ENCODE measurements at regions not wholly inside any gene's neighbourhood (a gene's known extent, or its start where the extent isn't known, plus 50 kb on each side); places are given as distances from the start of the nearest gene placed in this dataset.
"Not testable (repeated sequence)": the region's sequence is repeated elsewhere in the genome, so short reads cannot be mapped to it uniquely, and the experiment has no call there.

DNA sequence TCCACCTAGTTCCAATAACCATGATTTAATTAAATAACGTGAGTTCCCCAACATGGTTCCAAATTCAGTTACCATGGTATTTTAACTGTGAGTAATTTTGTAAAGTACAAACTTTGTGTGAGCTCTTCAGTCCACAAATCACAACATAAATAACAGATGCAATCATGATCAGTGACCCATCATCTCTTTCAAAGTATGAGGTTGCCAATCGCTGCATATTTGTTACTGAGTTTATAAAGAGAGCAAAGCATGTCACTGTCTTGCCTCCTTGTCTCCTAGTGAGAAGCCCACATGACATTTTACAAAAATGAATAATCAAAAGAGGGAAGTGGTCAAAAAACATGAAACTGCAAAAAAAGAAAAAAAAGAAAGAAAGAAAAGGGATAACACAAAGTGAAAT is 69.1 kb upstream of the PDSS1 start:
- Histone ChIP-seq H3K36me3 (ENCODE audit: control insufficient read depth in 2 of 3, insufficient read depth in 3 of 3, low read length in 3 of 3) (no peaks in the 10 kb centered on the region), H3K4me1 (ENCODE audit: control insufficient read depth in 2 of 2, insufficient read depth in 2 of 2, low read length in 2 of 2) (no peaks in the 10 kb centered on the region), H3K27ac (ENCODE audit: low read depth, low read length) (no peak overlapping the region), H3K4me3 (ENCODE audit: low read length) (no peak overlapping the region), H3K9me3 (ENCODE audit: control insufficient read depth in 2 of 3, low read length in 3 of 3) (no peaks in the 10 kb centered on the region), H3K27me3 (ENCODE audit: control insufficient read depth in 2 of 2, insufficient read depth in 2 of 2, low read length in 2 of 2) (peaks cover 0 to 7% of the 10 kb centered on the region in 2 donors)
- Mint-ChIP-seq H3K9me3 (peaks cover 0 to 8% (median 3%) of the 10 kb centered on the region in 11 donors), H3K36me3 (peaks cover 0 to 5% (median 2%) of the 10 kb centered on the region in 5 donors), H3K27me3 (peaks cover 16 to 35% (median 21%) of the 10 kb centered on the region in 5 donors), H3K27ac (no peak overlapping the region), H3K4me3 (no peak overlapping the region), H3K4me1 (peaks cover 0 to 2% (median under 1%) of the 10 kb centered on the region in 7 donors)
- intact Hi-C loops (cut with micrococcal nuclease) = no loop called here
- POLR2A ChIA-PET = interaction anchor here (0.7 kb wide), 1 partner anchor 74 kb away, joined by 3 read pairs; no protein-coding TSS in a partner anchor
- ATAC-seq (peak; percentile 60), DNase-seq (no peak)
- CTCF ChIA-PET = interaction anchor here (0.7 kb wide), 1 partner anchor 27 kb away, joined by 4 read pairs; no protein-coding TSS in a partner anchor

DNA sequence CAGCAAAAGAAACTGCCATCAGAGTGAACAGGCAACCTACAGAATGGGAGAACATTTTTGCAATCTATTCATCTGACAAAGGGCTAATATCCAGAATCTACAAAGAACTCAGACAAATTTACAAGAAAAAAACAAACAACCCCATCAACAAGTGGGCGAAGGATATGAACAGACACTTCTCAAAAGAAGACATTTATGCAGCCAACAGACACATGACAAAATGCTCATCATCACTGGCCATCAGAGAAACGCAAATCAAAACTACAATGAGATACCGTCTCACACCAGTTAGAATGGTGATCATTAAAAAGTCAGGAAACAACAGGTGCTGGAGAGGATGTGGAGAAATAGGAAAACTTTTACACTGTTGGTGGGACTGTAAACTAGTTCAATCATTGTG is 65.3 kb upstream of the PDSS1 start:
- H3K4me1 Mint-ChIP-seq; H3K9me3 ChIP-seq (ENCODE audit: control insufficient read depth in 2 of 3, low read length in 3 of 3); ATAC-seq; H3K4me1 ChIP-seq (ENCODE audit: control insufficient read depth in 2 of 2, insufficient read depth in 2 of 2, low read length in 2 of 2); intact Hi-C loops (cut with micrococcal nuclease); H3K27ac Mint-ChIP-seq; CTCF ChIA-PET; H3K36me3 ChIP-seq (ENCODE audit: control insufficient read depth in 2 of 3, insufficient read depth in 3 of 3, low read length in 3 of 3); H3K27ac ChIP-seq (ENCODE audit: low read depth, low read length); H3K9me3 Mint-ChIP-seq; H3K27me3 Mint-ChIP-seq; H3K4me3 ChIP-seq (ENCODE audit: low read length); POLR2A ChIA-PET; H3K36me3 Mint-ChIP-seq; DNase-seq; H3K4me3 Mint-ChIP-seq; H3K27me3 ChIP-seq (ENCODE audit: control insufficient read depth in 2 of 2, insufficient read depth in 2 of 2, low read length in 2 of 2): not testable (repeated sequence)

GRCh38 chr10:26634111-26634510 is 63.4 kb upstream of the PDSS1 start:
- ATAC-seq; H3K36me3 ChIP-seq (ENCODE audit: control insufficient read depth in 2 of 3, insufficient read depth in 3 of 3, low read length in 3 of 3); H3K4me1 Mint-ChIP-seq; H3K36me3 Mint-ChIP-seq; H3K9me3 Mint-ChIP-seq; POLR2A ChIA-PET; H3K9me3 ChIP-seq (ENCODE audit: control insufficient read depth in 2 of 3, low read length in 3 of 3); H3K4me1 ChIP-seq (ENCODE audit: control insufficient read depth in 2 of 2, insufficient read depth in 2 of 2, low read length in 2 of 2); H3K27ac ChIP-seq (ENCODE audit: low read depth, low read length); intact Hi-C loops (cut with micrococcal nuclease); H3K27me3 ChIP-seq (ENCODE audit: control insufficient read depth in 2 of 2, insufficient read depth in 2 of 2, low read length in 2 of 2); H3K4me3 Mint-ChIP-seq; H3K27me3 Mint-ChIP-seq; H3K27ac Mint-ChIP-seq; CTCF ChIA-PET; DNase-seq; H3K4me3 ChIP-seq (ENCODE audit: low read length): not testable (repeated sequence)

DNA sequence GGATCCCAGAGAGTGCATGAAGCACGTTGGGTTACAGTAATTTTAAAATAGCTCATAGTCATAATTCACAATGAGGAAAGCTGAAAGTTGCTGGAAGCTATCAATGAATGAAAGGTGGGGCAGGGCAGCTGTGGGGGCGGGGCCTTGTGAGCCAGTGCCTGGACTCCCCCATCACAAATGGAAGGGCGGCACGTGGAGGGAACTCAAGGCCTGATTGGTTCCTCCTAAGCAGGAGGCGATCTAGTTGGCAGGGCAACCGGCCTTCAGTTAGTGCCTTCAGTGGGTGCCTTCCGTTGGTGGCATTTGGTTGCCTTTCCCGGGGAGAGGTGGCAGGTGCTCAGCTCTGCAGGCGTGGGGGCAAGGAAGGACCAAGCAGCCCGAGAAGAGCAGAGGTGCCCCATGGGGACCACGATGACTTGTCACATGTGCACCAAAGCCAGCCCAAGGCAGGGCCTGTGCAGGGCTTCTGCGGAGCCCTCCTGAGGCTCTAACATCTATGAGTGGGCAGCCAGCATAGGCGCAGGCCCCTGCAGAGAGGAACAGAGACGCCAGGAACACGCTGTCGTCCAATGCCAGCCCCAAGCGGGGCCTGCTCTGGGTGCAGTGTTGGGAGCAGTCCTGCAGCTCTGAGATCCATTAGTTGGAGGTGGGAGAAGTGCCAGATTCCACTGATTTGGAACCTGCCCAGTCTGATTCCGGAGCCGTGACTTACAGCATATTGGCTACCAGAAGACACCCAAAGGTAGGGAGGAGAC is 59.8 kb upstream of the PDSS1 start:
- POLR2A ChIA-PET = no interaction called here
- no peak for ATAC-seq

DNA sequence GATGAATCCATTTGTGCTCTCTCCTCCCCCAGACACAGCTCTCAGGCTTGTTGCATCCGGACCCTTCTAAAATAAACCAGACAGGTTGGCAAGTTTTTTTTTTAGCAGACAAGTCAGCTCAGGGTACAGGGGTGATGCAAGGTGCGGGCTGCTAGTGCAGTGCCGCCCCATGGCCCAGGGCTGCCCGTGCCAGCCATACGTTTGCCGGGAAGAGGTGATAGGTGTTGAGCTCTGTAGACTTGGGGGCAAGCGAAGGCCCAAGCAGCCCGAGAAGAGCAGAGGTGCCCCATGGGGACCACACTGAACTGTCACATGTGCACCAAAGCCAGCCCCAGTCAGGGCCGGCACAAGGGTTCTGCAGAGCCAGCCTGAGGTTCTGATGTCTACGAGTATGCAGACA is 57.1 kb upstream of the PDSS1 start:
- Histone ChIP-seq H3K27ac (ENCODE audit: low read depth, low read length) (no peak overlapping the region), H3K27me3 (ENCODE audit: control insufficient read depth in 2 of 2, insufficient read depth in 2 of 2, low read length in 2 of 2) (no peaks in the 10 kb centered on the region), H3K9me3 (ENCODE audit: control insufficient read depth in 2 of 3, low read length in 3 of 3) (no peaks in the 10 kb centered on the region), H3K4me3 (ENCODE audit: low read length) (no peak overlapping the region), H3K36me3 (ENCODE audit: control insufficient read depth in 2 of 3, insufficient read depth in 3 of 3, low read length in 3 of 3) (no peaks in the 10 kb centered on the region), H3K4me1 (ENCODE audit: control insufficient read depth in 2 of 2, insufficient read depth in 2 of 2, low read length in 2 of 2) (no peaks in the 10 kb centered on the region)
- POLR2A ChIA-PET = no interaction called here
- ATAC-seq = no peak
- intact Hi-C loops (cut with micrococcal nuclease) = no loop called here
- Mint-ChIP-seq H3K27ac (peak overlapping the region in 2 of 9 donors; percentile 19 to 65), H3K9me3 (peaks cover 0 to 3% (median 0%) of the 10 kb centered on the region in 11 donors), H3K4me3 (no peak overlapping the region), H3K4me1 (peaks cover 0 to 14% (median 6%) of the 10 kb centered on the region in 7 donors), H3K27me3 (no peaks in the 10 kb centered on the region), H3K36me3 (peaks cover 0 to 3% (median 0%) of the 10 kb centered on the region in 5 donors)
- CTCF ChIA-PET = no interaction called here
- no peak for DNase-seq

More for the DNA sequence above, 59.8 kb upstream of the PDSS1 start:
- H3K4me3 Mint-ChIP-seq = no peak overlapping the region
- intact Hi-C loops (cut with micrococcal nuclease) = no loop called here
- Histone ChIP-seq H3K4me3 (ENCODE audit: low read length) (no peak overlapping the region), H3K36me3 (ENCODE audit: control insufficient read depth in 2 of 3, insufficient read depth in 3 of 3, low read length in 3 of 3) (no peaks in the 10 kb centered on the region), H3K27me3 (ENCODE audit: control insufficient read depth in 2 of 2, insufficient read depth in 2 of 2, low read length in 2 of 2) (no peaks in the 10 kb centered on the region), H3K4me1 (ENCODE audit: control insufficient read depth in 2 of 2, insufficient read depth in 2 of 2, low read length in 2 of 2) (no peaks in the 10 kb centered on the region), H3K9me3 (ENCODE audit: control insufficient read depth in 2 of 3, low read length in 3 of 3) (no peaks in the 10 kb centered on the region), H3K27ac (ENCODE audit: low read depth, low read length) (no peak overlapping the region)
- H3K27me3 Mint-ChIP-seq = no peaks in the 10 kb centered on the region
- no peak for DNase-seq
- peaks cover 0 to 11% (median 4%) of the 10 kb centered on the region in 7 donors for H3K4me1 Mint-ChIP-seq
- CTCF ChIA-PET = no interaction called here
- H3K9me3 Mint-ChIP-seq = peaks cover 0 to 6% (median 0%) of the 10 kb centered on the region in 11 donors
- H3K36me3 Mint-ChIP-seq = peaks cover 0 to 6% (median 0%) of the 10 kb centered on the region in 5 donors
- H3K27ac Mint-ChIP-seq = peak overlapping the region in 1 of 9 donors; percentile 51

GRCh38 chr10:26642896-26643653 is 54.4 kb upstream of the PDSS1 start:
- H3K4me1 Mint-ChIP-seq = peaks cover 0 to 36% (median 13%) of the 10 kb centered on the region in 7 donors
- Histone ChIP-seq H3K9me3 (ENCODE audit: control insufficient read depth in 2 of 3, low read length in 3 of 3) (no peaks in the 10 kb centered on the region), H3K4me3 (ENCODE audit: low read length) (no peak overlapping the region), H3K27me3 (ENCODE audit: control insufficient read depth in 2 of 2, insufficient read depth in 2 of 2, low read length in 2 of 2) (no peaks in the 10 kb centered on the region), H3K27ac (ENCODE audit: low read depth, low read length) (no peak overlapping the region), H3K36me3 (ENCODE audit: control insufficient read depth in 2 of 3, insufficient read depth in 3 of 3, low read length in 3 of 3) (no peaks in the 10 kb centered on the region), H3K4me1 (ENCODE audit: control insufficient read depth in 2 of 2, insufficient read depth in 2 of 2, low read length in 2 of 2) (peaks cover 0 to 6% of the 10 kb centered on the region in 2 donors)
- intact Hi-C loops (cut with micrococcal nuclease) = no loop called here
- peak; percentile 52 for ATAC-seq
- DNase-seq = no peak
- ChIA-PET POLR2A (no interaction called here), CTCF (no interaction called here)
- H3K4me3 Mint-ChIP-seq = no peak overlapping the region
- no peaks in the 10 kb centered on the region for H3K27me3 Mint-ChIP-seq
- H3K27ac Mint-ChIP-seq = no peak overlapping the region
- H3K9me3 Mint-ChIP-seq = peaks cover 0 to 3% (median 0%) of the 10 kb centered on the region in 11 donors
- peaks cover 0 to 3% (median 0%) of the 10 kb centered on the region in 5 donors for H3K36me3 Mint-ChIP-seq
